ENCODE measurements at regions not wholly inside any gene's neighbourhood (a gene's known extent, or its start where the extent isn't known, plus 50 kb on each side); places are given as distances from the start of the nearest gene placed in this dataset.
"Not testable (repeated sequence)": the region's sequence is repeated elsewhere in the genome, so short reads cannot be mapped to it uniquely, and the experiment has no call there.

DNA sequence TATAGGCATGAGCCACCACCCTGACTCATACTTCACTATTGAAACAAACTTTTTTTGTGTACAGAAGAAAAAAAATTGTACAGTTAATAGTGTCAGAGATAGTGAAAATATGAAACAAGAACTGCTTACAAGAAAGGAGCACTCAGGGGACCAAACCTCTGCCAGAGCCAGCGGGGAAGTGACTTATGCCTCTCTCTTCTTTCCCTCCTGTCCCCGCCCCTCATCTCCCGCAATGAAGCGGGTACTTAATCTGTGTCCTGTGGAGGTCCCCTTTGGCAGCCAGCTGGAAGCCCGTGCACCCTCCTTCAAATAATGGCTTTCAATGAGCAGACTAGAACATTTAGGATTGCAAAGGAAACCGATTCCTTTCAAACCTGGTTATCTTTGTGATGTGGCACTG is 51.5 kb downstream of the PPIAL4A start:
- DNase-seq (ENCODE audit: extremely low spot score); H3K27ac ChIP-seq (ENCODE audit: low read depth); H3K4me1 ChIP-seq (ENCODE audit: insufficient read depth); H3K36me3 ChIP-seq (ENCODE audit: insufficient read depth); H3K4me3 ChIP-seq (ENCODE audit: low read depth, low read length): not testable (repeated sequence)
- 86% methylated on average over 1 of the region's 6 CpGs for whole genome bisulfite sequencing

DNA sequence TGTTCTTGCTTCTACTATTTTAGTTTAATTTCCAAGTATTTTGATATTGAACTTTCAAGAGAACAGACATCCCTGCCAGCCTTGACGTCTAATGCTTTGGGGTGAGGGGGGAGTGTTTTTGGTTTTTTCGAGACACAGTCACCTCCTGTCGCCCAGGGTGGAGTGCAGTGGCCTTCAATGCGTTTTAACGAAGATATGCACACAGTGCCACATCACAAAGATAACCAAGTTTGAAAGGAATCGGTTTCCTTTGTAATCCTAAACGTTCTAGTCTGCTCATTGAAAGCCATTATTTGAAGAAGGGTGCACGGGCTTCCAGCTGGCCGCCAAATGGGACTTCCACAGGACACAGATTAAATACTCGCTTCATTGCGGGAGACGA is 52.3 kb downstream of the PPIAL4A start:
- not testable (repeated sequence) for H3K27ac ChIP-seq (ENCODE audit: low read depth); DNase-seq (ENCODE audit: extremely low spot score); H3K36me3 ChIP-seq (ENCODE audit: insufficient read depth); H3K4me1 ChIP-seq (ENCODE audit: insufficient read depth)
- H3K4me3 ChIP-seq (ENCODE audit: low read depth, low read length), result peak overlapping the region; percentile 17
- 11% methylated on average over 12 of the region's 12 CpGs for WGBS

DNA sequence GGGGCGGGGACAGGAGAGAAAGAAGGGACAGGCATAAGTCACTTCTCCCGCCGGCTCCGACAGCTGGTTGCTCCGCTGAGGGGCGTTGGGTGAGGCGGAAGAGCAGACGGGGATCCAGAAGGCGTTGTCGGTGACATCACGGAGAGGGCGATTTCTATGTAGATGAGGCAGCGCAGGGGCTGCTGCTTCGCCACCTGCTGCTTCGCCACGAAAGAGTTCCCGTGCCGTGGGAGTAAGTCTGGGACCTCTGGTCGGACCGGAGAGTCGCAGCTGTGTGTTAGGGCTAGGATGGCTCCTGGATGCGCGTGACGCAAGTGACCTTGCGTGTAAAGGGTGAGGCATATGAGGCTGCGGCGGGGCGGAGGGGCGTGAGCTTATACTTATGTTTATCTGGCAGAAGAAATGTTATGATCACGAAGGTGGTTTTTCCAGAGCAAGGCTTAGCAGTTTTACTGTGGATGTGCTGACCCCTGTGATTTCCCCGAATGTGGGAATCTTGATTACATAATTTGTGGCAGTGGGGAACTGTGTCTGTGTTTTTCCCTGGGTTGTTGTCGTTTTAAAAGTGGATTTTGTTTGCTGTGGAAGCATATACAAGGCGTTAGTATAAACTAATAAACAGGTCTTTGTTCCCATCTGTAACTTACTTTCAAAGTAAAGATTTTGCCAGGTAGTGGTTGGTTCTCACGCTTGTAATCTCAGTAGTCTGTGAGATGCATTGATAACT is 52.8 kb downstream of the PPIAL4A start:
- peak; percentile 59 for DNase-seq (ENCODE audit: extremely low spot score)
- Histone ChIP-seq H3K27ac (ENCODE audit: low read depth) (peak overlapping the region; percentile 13), H3K4me3 (ENCODE audit: low read depth, low read length) (peak overlapping the region; percentile 17)
- not testable (repeated sequence) for H3K36me3 ChIP-seq (ENCODE audit: insufficient read depth); H3K4me1 ChIP-seq (ENCODE audit: insufficient read depth)
- 3% methylated on average over 32 of the region's 34 CpGs for WGBS

DNA sequence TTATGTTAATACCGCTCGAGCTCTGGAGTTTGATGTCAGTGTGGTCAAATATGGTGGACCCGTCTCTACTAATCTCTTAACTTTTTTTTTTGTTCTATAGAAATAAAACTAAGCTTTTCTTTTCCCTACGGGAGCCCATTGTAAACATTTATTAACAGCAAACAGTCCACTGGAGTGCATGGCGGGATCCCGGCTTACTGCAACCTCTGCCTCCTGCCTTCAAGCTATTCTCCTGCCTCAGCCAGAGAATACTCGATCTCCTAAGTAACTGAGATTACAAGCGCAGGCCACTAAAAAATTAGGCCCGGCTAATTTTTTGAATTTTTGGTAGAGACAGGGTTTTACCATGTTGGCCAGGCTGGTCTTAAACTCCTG is 53.4 kb downstream of the PPIAL4A start:
- WGBS, result no CpG with 5 or more reads among the region's 9 CpGs
- H3K4me3 ChIP-seq (ENCODE audit: low read depth, low read length); DNase-seq (ENCODE audit: extremely low spot score); H3K27ac ChIP-seq (ENCODE audit: low read depth); H3K36me3 ChIP-seq (ENCODE audit: insufficient read depth); H3K4me1 ChIP-seq (ENCODE audit: insufficient read depth): not testable (repeated sequence)

DNA sequence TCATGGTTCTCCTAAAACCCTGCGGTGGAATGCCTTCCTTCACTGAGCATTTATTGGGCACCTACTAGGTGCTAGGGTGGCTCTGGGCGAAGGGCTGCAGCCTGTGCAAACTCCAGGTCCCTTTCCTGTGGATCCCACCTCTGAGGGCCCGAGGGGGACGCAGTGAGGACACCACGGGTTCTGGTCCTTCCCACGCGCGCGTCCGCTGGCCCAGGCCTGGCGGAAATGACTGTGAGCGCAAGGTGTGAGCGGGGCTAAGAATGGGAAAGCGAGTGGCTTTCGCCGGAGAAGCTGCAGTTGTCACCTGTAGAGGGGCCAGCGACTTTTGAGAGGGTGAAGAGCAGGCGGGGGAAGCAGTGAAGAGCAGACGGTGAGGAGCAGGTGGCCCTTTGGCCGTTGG is 55.1 kb downstream of the PPIAL4A start:
- H3K4me1 ChIP-seq (ENCODE audit: insufficient read depth); DNase-seq (ENCODE audit: extremely low spot score); H3K36me3 ChIP-seq (ENCODE audit: insufficient read depth); H3K27ac ChIP-seq (ENCODE audit: low read depth); H3K4me3 ChIP-seq (ENCODE audit: low read depth, low read length): not testable (repeated sequence)
- WGBS, result 94% methylated on average over 20 of the region's 20 CpGs

DNA sequence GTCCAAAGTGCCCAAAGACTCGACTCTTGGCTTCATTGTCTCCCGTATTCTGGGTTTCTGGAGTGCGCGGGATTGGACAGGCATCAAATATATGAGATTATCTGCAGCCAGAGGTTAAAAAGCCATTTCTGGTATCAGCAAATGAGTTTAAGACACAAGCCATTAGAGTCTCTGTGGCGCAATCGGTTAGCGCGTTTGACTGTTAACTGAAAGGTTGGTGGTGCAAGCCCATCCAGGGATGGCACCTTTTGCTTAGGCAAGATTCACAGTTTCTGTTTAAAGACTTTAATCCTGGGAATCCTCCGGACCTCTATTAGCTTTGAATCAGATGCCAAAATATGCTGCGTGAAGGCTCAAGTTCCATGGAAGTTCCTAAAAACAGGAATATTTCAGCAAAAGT is 55.6 kb downstream of the PPIAL4A start:
- not testable (repeated sequence) for H3K4me1 ChIP-seq (ENCODE audit: insufficient read depth); DNase-seq (ENCODE audit: extremely low spot score); H3K27ac ChIP-seq (ENCODE audit: low read depth); H3K4me3 ChIP-seq (ENCODE audit: low read depth, low read length); H3K36me3 ChIP-seq (ENCODE audit: insufficient read depth)
- 97% methylated on average over 6 of the region's 10 CpGs for WGBS

DNA sequence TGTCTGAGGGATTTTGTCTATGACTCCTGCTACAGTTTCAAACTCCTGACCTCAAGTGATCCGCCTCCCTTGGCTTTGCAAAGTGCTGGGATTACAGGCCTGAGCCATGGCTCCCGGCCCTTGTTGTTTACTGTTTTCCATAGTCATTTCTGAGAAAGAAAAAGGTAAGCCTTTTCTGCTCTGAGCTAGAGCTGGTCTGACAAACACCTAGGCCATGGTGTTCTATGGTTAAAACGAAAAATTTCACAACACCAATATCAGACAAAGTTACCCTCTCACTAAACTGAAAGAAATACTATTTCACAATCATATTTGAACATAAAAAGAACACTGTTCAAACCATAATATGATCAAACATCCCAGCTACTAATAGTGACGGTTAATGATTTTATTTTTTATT is 57.5 kb downstream of the PPIAL4A start:
- WGBS, result 49% methylated on average over 4 of the region's 4 CpGs

DNA sequence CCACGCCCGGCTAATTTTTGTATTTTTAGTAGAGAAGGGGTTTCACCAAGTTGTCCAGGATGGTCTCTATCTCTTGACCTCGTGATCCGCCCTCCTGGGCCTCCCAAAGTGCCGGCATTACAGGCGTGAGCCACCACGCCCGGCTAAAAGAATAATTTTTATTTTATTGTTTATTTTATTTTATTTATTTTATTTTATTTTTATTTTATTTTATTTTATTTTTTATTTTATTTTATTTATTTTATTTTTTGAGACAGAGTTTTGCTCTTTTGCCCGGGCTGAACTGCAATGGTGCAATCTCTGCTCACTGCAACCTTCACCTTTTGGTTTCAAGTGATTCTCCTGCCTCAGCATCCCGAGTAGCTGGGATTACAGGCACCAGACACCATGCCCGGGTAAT is 60.2 kb downstream of the PPIAL4A start:
- not testable (repeated sequence) for H3K4me3 ChIP-seq (ENCODE audit: low read depth, low read length); H3K36me3 ChIP-seq (ENCODE audit: insufficient read depth); DNase-seq (ENCODE audit: extremely low spot score); H3K4me1 ChIP-seq (ENCODE audit: insufficient read depth); H3K27ac ChIP-seq (ENCODE audit: low read depth)
- 97% methylated on average over 11 of the region's 11 CpGs for WGBS

More for the DNA sequence above, 57.5 kb downstream of the PPIAL4A start:
- not testable (repeated sequence) for H3K4me1 ChIP-seq (ENCODE audit: insufficient read depth); H3K27ac ChIP-seq (ENCODE audit: low read depth); H3K36me3 ChIP-seq (ENCODE audit: insufficient read depth); DNase-seq (ENCODE audit: extremely low spot score); H3K4me3 ChIP-seq (ENCODE audit: low read depth, low read length)

DNA sequence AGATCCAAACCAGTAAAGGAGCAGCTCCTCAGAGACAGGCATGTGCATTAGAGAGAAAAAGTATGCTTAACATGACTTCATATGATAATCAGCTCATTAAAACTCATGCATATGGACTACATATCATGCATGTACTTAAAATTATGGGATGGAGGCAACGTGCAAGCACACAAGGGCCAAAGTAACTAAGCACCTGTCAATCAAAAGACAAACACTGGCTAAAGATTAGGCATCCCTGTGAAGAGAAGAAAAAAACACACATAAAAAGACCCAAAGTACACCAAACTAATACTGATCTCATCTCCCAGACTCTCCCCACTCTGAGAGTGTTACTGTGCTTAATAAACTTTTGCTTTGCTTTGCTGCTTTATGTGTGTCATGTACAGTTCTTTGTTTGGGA is 61.1 kb downstream of the PPIAL4A start:
- WGBS, result 59% methylated on average over 1 of the region's 1 CpG
- not testable (repeated sequence) for H3K4me1 ChIP-seq (ENCODE audit: insufficient read depth); H3K36me3 ChIP-seq (ENCODE audit: insufficient read depth); H3K4me3 ChIP-seq (ENCODE audit: low read depth, low read length); DNase-seq (ENCODE audit: extremely low spot score); H3K27ac ChIP-seq (ENCODE audit: low read depth)

DNA sequence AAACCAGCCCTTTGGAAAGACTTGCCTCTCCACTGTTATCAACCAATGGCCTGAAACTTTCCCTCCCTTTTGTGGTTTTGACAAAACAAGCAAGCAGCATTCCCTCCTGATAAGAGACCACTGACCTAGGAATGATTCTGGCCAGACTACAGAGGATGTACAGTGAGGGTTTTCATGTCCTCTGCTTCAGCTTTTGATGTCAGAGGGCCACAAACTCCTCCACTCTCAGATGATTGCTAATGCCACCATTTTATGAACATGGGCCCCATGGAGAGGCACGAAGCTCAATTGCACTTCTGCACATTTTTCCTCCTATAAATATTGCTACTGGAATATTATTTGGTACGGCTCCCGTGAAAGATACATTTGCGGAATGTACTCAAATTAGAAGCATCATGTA is 61.5 kb downstream of the PPIAL4A start:
- DNase-seq (ENCODE audit: extremely low spot score); H3K36me3 ChIP-seq (ENCODE audit: insufficient read depth); H3K4me3 ChIP-seq (ENCODE audit: low read depth, low read length); H3K27ac ChIP-seq (ENCODE audit: low read depth); H3K4me1 ChIP-seq (ENCODE audit: insufficient read depth): not testable (repeated sequence)
- 88% methylated on average over 4 of the region's 4 CpGs for WGBS

DNA sequence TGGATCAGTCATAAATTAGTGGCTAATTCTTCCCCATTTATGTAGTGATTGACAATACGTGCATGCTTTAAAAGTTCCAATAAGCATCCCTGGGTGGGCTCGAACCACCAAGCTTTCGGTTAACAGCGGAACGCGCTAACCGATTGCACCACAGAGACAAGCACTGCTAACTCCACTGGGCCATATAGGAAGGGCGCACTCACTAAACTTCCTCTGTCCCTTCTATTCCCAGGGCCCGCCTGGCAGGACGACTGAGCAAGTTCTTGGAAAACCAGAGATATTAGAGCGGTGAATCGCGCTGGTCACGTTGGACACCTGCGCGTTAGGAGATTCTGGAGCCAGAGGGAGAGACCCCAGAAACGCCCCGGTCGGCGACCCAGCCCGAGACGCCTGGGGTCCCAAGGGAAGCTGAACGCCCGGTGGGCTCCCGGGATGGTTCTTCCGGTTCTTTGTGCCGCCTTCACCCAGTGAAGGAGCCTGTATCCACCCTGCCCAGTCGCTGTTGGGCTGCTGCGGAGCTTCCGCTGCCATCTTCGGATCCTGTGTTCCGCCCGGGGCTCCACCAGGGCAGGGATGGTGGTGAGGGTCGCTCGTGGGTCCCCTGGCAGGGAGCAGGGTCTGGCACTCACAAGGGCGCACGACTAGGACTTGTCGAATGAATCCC is 62.8 kb downstream of the PPIAL4A start:
- not testable (repeated sequence) for H3K36me3 ChIP-seq (ENCODE audit: insufficient read depth); H3K4me3 ChIP-seq (ENCODE audit: low read depth, low read length); DNase-seq (ENCODE audit: extremely low spot score); H3K4me1 ChIP-seq (ENCODE audit: insufficient read depth); H3K27ac ChIP-seq (ENCODE audit: low read depth)
- 44% methylated on average over 30 of the region's 38 CpGs for WGBS

DNA sequence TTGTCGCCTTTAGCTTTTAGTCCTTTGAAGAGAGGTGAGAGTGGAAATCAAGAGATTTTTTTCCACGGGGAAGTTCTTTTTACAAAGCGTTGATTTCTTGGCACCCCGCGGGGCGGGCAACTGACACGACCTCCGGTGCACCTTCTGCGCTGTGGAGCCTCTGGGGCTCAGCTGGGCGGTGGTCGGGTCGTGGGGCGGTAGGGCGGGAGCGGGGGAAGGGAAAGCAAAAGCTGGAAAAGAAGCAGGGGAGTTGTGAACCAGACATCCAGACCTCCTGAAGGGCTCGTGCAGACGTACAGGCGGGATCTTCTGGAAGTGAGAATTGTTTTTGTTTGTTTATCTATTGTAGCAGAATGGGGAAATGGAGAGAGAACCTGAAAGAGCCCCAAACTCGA is 63.3 kb downstream of the PPIAL4A start:
- H3K27ac ChIP-seq (ENCODE audit: low read depth); H3K4me1 ChIP-seq (ENCODE audit: insufficient read depth); H3K4me3 ChIP-seq (ENCODE audit: low read depth, low read length); DNase-seq (ENCODE audit: extremely low spot score); H3K36me3 ChIP-seq (ENCODE audit: insufficient read depth): not testable (repeated sequence)
- WGBS, result 58% methylated on average over 18 of the region's 19 CpGs

DNA sequence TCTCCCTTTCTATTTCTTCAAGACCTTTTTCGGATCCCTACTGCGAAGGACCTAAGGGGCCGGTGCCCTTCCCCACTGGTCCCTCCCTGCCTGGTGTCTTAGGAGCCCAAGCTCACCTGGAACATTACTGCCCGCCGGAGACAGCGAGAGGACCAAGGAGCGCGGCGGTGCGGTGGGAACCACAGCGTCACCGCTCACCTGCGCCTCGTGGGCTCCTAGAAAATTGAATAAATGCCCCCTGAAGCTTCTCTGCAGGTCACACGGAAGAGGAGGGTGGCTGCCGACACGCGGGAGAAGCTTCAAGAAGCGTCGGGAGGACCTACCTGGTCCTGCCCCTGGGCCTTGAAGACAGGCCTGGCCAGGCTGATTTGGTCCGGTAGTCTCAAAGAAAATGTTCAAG is 65.2 kb downstream of the PPIAL4A start:
- Histone ChIP-seq H3K4me3 (ENCODE audit: low read depth, low read length) (no peak overlapping the region), H3K4me1 (ENCODE audit: insufficient read depth) (no peaks in the 10 kb centered on the region), H3K36me3 (ENCODE audit: insufficient read depth) (no peaks in the 10 kb centered on the region), H3K27ac (ENCODE audit: low read depth) (no peak overlapping the region)
- DNase-seq (ENCODE audit: extremely low spot score), result no peak
- WGBS, result 65% methylated on average over 21 of the region's 21 CpGs

DNA sequence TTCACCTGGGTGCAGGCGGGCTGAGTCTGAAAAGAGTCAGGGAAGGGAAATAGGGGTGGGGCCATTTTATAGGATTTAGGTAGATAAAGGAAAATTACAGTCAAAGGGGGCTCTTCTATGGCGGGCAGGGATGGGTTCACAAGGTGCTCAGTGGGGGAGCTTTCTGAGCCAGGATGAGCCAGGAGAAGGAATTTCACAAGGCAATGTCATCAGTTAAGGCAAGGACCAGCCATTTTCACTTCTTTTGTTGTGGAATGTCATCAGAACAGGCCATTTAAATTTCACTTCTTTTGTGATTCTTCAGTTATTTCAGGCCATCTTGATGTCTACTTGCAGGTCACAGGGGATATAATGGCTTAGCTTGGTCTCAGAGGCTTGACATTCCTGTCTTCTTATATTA is 66.4 kb downstream of the PPIAL4A start:
- not testable (repeated sequence) for DNase-seq (ENCODE audit: extremely low spot score); H3K36me3 ChIP-seq (ENCODE audit: insufficient read depth); H3K4me1 ChIP-seq (ENCODE audit: insufficient read depth); H3K27ac ChIP-seq (ENCODE audit: low read depth); H3K4me3 ChIP-seq (ENCODE audit: low read depth, low read length)
- WGBS, result 56% methylated on average over 2 of the region's 2 CpGs

All from urinary bladder (tissue), 3 donors.